Vagina (tissue), 2 donors: ENCODE measurements at regions not wholly inside any gene's neighbourhood (a gene's known extent, or its start where the extent isn't known, plus 50 kb on each side); places are given as distances from the start of the nearest gene placed in this dataset.
"Not testable (repeated sequence)": the region's sequence is repeated elsewhere in the genome, so short reads cannot be mapped to it uniquely, and the experiment has no call there.

Experiments used
- DNase-seq, 2 donors: peaks; one replicate each; pipeline ENCODE4 v3.0.0-alpha.2; 2017; ENCODE audit errors: extremely low spot score in 2 of 2
- H3K27ac ChIP-seq: fragments of 200-600 bp; sonication (generic); one replicate; pipeline ENCODE4 v1.5.1; 2019
- H3K27me3 ChIP-seq: fragments of 200-600 bp; sonication (generic); one replicate; pipeline ENCODE4 v1.5.1; 2019
- H3K36me3 ChIP-seq, 2 donors: fragments of 200-600 bp; sonication (generic); one replicate each; pipeline ENCODE4 v1.5.1; 2017 to 2019
- H3K4me1 ChIP-seq: fragments of 200-600 bp; sonication (generic); one replicate; pipeline ENCODE4 v1.5.1; 2019
- H3K4me3 ChIP-seq, 2 donors: fragments of 200-600 bp; sonication (generic); 1 replicate in 1 of 2; 2 replicates in 1 of 2; pipeline ENCODE4 v1.5.1; 2016 to 2019
- H3K9me3 ChIP-seq: fragments of 200-600 bp; sonication (generic); one replicate; pipeline ENCODE4 v1.5.1; 2019
- POLR2A ChIP-seq, 2 donors: fragments of 450-650 bp; IDR thresholded peaks; one replicate each; pipeline ENCODE4 v1.6.1; 2017; ENCODE audit warnings: antibody characterized with exemption in 2 of 2, mild to moderate bottlenecking in 2 of 2, moderate library complexity in 2 of 2
- POLR2AphosphoS5 ChIP-seq, 2 donors: sonication (generic); formaldehyde crosslinking; IDR thresholded peaks; one replicate each; pipeline ENCODE4 v1.9.0; 2017; ENCODE audit warnings: antibody characterized with exemption in 2 of 2, mild to moderate bottlenecking in 2 of 2, low read depth in 1 of 2; ENCODE audit not compliant: insufficient read depth in 1 of 2
- intact Hi-C: fragments of 100-400 bp; cut with DNase I; formaldehyde crosslinking; loops from one replicate; pipeline ENCODE4 v1.15.1; 2023
- TF ChIP-seq, protein P1 (sequence below), 3 experiments: fragments of 450-650 bp in 2 of 3; fragments of 200-600 bp in 1 of 3; sonication (generic) in 1 of 3; IDR thresholded peaks; one replicate each; pipeline ENCODE4 v1.5.1; 2017 to 2019; ENCODE audit warnings: antibody characterized with exemption in 3 of 3, mild to moderate bottlenecking in 2 of 3, moderate library complexity in 2 of 3

DNA sequence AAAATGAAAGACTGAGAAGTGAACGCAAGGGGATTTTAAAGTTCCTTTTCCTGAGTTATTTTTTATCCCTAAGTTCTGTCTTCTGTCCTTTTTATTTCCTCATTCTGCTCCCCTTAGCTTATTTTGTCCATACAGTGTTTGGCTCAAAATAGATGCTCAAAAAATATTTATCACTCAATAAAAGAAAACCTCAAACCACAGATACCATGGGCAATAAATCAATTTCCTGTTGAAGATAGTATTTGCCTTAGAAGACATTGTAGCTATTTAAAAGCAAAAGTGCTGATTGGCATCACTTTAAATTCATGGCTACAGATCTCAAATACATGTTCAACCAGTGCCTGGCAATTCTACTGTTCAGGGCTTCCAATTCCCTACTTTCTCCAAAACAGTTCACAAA lies 316.5 kb upstream of the ADAMTS9 start:
- H3K9me3 ChIP-seq: no peaks in the 10 kb centered on the region
- H3K27me3 ChIP-seq: no peaks in the 10 kb centered on the region
- DNase-seq: no peak
- no peak overlapping the region for H3K4me3 ChIP-seq
- TF ChIP-seq POLR2A (IDR thresholded peaks at IDR 0.05) (no peak), POLR2AphosphoS5 (IDR thresholded peaks at IDR 0.05; ENCODE audit: insufficient read depth in 1 of 2, low read depth in 1 of 2) (no peak)
- TF ChIP-seq, protein P1, sequence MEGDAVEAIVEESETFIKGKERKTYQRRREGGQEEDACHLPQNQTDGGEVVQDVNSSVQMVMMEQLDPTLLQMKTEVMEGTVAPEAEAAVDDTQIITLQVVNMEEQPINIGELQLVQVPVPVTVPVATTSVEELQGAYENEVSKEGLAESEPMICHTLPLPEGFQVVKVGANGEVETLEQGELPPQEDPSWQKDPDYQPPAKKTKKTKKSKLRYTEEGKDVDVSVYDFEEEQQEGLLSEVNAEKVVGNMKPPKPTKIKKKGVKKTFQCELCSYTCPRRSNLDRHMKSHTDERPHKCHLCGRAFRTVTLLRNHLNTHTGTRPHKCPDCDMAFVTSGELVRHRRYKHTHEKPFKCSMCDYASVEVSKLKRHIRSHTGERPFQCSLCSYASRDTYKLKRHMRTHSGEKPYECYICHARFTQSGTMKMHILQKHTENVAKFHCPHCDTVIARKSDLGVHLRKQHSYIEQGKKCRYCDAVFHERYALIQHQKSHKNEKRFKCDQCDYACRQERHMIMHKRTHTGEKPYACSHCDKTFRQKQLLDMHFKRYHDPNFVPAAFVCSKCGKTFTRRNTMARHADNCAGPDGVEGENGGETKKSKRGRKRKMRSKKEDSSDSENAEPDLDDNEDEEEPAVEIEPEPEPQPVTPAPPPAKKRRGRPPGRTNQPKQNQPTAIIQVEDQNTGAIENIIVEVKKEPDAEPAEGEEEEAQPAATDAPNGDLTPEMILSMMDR (IDR thresholded peaks at IDR 0.05): no peak
- no peaks in the 10 kb centered on the region for H3K36me3 ChIP-seq
- intact Hi-C loops: no loop called here
- peaks cover 6% of the 10 kb centered on the region for H3K4me1 ChIP-seq
- H3K27ac ChIP-seq: no peak overlapping the region

DNA sequence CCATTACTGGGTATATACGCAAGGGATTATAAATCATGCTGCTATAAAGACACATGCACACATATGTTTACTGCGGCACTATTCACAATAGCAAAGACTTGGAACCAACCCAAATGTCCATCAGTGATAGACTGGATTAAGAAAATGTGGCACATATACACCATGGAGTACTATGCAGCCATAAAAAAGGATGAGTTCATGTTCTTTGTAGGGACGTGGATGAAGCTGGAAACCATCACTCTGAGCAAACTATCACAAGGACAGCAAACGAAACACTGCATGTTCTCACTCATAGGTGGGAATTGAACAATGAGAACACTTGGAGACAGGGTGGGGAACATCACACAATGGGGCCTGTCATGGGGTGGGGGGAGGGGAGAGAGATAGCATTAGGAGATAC lies 313.3 kb upstream of the ADAMTS9 start:
- H3K4me1 ChIP-seq, intact Hi-C loops, H3K27ac ChIP-seq, H3K27me3 ChIP-seq, H3K9me3 ChIP-seq, DNase-seq, H3K36me3 ChIP-seq, H3K4me3 ChIP-seq: not testable (repeated sequence)

DNA sequence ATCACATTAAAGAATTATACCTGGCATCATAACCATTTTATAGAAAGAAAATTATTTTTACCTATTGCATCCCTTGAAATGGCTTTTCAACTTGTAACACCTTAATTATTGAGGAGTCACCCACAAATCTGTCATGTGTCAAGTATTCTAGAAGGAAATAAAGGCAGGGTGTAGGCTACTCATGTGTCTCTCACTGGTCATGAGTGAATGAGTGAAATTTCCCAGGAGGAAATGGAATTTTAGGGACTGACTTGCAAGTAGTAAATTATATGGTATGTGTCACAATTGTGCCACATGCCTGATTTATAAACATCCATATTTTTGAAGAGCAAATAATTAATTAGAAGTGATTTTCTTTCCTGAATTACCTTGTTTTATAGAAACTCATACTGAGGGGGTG lies 310.5 kb upstream of the ADAMTS9 start:
- H3K36me3 ChIP-seq: no peaks in the 10 kb centered on the region
- no peaks in the 10 kb centered on the region for H3K4me1 ChIP-seq
- no peaks in the 10 kb centered on the region for H3K9me3 ChIP-seq
- H3K27ac ChIP-seq: no peak overlapping the region
- DNase-seq: no peak
- intact Hi-C loops: no loop called here
- TF ChIP-seq, protein P1 (IDR thresholded peaks at IDR 0.05): no peak
- TF ChIP-seq POLR2AphosphoS5 (IDR thresholded peaks at IDR 0.05; ENCODE audit: insufficient read depth in 1 of 2, low read depth in 1 of 2): no peak
- TF ChIP-seq POLR2A (IDR thresholded peaks at IDR 0.05): no peak
- H3K4me3 ChIP-seq: no peak overlapping the region
- H3K27me3 ChIP-seq: no peaks in the 10 kb centered on the region

DNA sequence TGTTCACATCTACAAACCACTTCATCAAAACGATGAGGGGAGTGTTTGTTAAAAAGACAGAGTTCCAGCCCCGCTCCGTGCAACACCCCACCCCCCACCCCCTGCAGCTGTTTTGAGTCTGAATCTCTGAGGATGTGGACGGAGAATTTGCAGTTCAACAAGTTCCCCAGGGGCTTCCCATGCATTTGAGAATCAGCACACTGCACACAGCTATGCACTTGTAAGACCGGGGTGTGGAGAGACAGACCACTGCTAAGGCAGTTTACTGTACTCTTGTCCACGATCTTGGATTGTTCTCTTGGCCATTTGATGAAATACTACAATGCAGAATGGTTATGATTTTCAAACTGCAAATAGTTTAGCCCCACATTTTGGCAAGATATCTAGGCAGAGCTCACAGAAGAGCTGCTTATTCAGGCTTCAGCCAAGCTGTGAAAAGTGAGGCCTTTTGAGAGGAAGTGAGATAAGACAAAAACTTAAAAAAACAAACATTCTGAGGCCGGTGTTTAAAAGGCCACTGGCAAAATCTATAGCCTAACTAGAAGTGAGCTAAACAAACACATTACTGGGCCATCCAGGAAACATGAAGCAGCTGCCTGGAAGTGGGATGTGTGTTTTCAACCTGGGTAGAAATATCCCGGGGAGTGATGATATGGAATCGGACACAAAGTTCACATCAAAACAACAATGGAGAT lies 308.2 kb upstream of the ADAMTS9 start:
- intact Hi-C loops: no loop called here
- DNase-seq: no peak
- no peak overlapping the region for H3K4me3 ChIP-seq
- H3K4me1 ChIP-seq: peaks cover 8% of the 10 kb centered on the region
- H3K36me3 ChIP-seq: no peaks in the 10 kb centered on the region
- no peak for TF ChIP-seq POLR2A (IDR thresholded peaks at IDR 0.05)
- TF ChIP-seq, protein P1 (IDR thresholded peaks at IDR 0.05): no peak
- no peak for TF ChIP-seq POLR2AphosphoS5 (IDR thresholded peaks at IDR 0.05; ENCODE audit: insufficient read depth in 1 of 2, low read depth in 1 of 2)
- no peaks in the 10 kb centered on the region for H3K9me3 ChIP-seq
- H3K27me3 ChIP-seq: no peaks in the 10 kb centered on the region
- no peak overlapping the region for H3K27ac ChIP-seq

DNA sequence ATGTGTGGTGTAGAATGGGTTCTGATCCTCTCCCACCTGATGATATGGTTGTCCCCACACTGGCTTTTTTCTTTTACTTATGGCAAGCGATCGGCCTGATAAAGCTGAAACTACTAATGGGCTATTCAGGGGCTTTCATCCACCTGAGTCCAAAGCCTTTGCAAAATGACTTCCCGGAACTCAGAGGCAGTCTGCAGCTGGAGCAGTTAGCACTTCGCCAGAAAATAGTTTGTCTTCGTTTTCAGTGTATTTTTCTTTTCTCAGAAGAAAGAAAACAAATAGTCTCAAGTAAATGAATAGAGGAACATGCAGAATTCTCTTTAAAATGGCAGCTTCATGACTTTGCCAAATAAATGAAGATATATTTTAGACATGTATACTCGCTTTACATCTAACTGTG lies 306.0 kb upstream of the ADAMTS9 start:
- Histone ChIP-seq H3K27ac (no peak overlapping the region), H3K36me3 (no peaks in the 10 kb centered on the region), H3K4me3 (no peak overlapping the region), H3K27me3 (no peaks in the 10 kb centered on the region), H3K4me1 (peaks cover 8% of the 10 kb centered on the region), H3K9me3 (no peaks in the 10 kb centered on the region)
- intact Hi-C loops: no loop called here
- DNase-seq: no peak
- TF ChIP-seq, protein P1 (IDR thresholded peaks at IDR 0.05): no peak
- no peak for TF ChIP-seq POLR2AphosphoS5 (IDR thresholded peaks at IDR 0.05; ENCODE audit: insufficient read depth in 1 of 2, low read depth in 1 of 2)
- TF ChIP-seq POLR2A (IDR thresholded peaks at IDR 0.05): no peak
